ENCODE measurements at regions not wholly inside any gene's neighbourhood (a gene's known extent, or its start where the extent isn't known, plus 50 kb on each side); places are given as distances from the start of the nearest gene placed in this dataset.

DNA sequence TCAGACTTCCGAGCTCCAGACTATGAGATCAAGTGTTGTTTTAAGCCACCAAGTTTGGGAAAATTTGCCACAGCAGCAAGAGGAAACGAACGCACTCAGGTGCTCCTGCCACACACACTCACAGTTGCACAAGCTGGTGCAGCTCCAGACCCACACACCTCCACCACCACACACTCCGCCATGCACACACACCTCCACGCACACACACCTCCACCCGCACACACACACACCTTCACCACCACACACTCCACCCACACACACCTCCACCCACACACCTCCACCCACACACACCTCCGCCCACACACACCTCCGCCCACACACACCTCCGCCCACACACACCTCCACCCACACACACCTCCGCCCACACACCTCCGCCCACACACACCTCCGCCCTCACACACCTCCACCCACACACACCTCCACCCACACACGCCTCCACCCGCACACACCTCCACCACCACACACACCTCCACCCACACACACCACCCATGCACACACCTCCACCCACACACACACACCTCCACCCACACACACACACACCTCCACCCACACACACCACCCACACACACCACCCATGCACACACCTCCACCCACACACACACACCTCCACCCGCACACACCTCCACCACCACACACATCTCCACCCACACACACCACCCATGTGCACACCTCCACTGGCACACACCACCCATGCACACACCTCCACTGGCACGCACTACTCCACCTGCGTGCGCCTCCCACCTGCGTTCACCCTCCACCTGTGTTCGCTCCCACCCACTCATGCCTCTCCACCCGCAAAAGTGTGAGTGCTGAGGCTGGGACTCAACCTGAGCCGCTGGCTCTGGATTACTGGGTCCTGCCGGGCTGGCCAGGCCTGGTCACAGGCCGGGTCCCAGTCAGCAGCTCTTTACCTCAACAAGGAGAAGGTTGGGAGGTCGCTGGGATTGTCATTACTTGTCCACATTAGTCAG, 175.6 kb downstream of the BMP7 start:
- H3K27me3 ChIP-seq (ENCODE audit: insufficient read depth, low read depth, low read length), result no peaks in the 10 kb centered on the region
- H2AFZ ChIP-seq (ENCODE audit: low read depth, low read length), result no peak overlapping the region
- H3K27ac ChIP-seq (ENCODE audit: low read length), result no peak overlapping the region
- no peak overlapping the region for H3K4me3 ChIP-seq (ENCODE audit: low read length)
- H3K9ac ChIP-seq (ENCODE audit: low read length), result no peak overlapping the region
- no peaks in the 10 kb centered on the region for H3K9me2 ChIP-seq (ENCODE audit: insufficient read depth, low read length)
- H3F3A ChIP-seq (ENCODE audit: insufficient read depth, low read length, poor library complexity, severe bottlenecking), result no peaks in the 10 kb centered on the region
- no peak overlapping the region for H3K4me2 ChIP-seq (ENCODE audit: low read length)
- H3K79me2 ChIP-seq (replicated peaks; ENCODE audit: insufficient read depth, low read length), result no peaks in the 10 kb centered on the region
- TF ChIP-seq TAF1 (IDR thresholded peaks at IDR 0.05; ENCODE audit: low read depth) (no peak), POLR2AphosphoS5 (IDR thresholded peaks at IDR 0.05) (no peak), RAD21 (conservative IDR thresholded peaks at IDR 0.05) (no peak), SMC3 (conservative IDR thresholded peaks at IDR 0.05; ENCODE audit: poor library complexity) (no peak), EP300 (conservative IDR thresholded peaks at IDR 0.05; ENCODE audit: poor library complexity, severe bottlenecking) (no peak), CTCF (IDR thresholded peaks at IDR 0.05; ENCODE audit: poor library complexity, severe bottlenecking) (no peak), MXI1 (conservative IDR thresholded peaks at IDR 0.05; ENCODE audit: poor library complexity, severe bottlenecking) (no peak), EZH2 (IDR thresholded peaks at IDR 0.05; ENCODE audit: borderline replicate concordance, insufficient read depth, low read length, poor library complexity, severe bottlenecking) (no peak)
- TF ChIP-seq, protein P1, sequence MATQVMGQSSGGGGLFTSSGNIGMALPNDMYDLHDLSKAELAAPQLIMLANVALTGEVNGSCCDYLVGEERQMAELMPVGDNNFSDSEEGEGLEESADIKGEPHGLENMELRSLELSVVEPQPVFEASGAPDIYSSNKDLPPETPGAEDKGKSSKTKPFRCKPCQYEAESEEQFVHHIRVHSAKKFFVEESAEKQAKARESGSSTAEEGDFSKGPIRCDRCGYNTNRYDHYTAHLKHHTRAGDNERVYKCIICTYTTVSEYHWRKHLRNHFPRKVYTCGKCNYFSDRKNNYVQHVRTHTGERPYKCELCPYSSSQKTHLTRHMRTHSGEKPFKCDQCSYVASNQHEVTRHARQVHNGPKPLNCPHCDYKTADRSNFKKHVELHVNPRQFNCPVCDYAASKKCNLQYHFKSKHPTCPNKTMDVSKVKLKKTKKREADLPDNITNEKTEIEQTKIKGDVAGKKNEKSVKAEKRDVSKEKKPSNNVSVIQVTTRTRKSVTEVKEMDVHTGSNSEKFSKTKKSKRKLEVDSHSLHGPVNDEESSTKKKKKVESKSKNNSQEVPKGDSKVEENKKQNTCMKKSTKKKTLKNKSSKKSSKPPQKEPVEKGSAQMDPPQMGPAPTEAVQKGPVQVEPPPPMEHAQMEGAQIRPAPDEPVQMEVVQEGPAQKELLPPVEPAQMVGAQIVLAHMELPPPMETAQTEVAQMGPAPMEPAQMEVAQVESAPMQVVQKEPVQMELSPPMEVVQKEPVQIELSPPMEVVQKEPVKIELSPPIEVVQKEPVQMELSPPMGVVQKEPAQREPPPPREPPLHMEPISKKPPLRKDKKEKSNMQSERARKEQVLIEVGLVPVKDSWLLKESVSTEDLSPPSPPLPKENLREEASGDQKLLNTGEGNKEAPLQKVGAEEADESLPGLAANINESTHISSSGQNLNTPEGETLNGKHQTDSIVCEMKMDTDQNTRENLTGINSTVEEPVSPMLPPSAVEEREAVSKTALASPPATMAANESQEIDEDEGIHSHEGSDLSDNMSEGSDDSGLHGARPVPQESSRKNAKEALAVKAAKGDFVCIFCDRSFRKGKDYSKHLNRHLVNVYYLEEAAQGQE (IDR thresholded peaks at IDR 0.05; ENCODE audit: borderline replicate concordance), result no peak
- H3K36me3 ChIP-seq (ENCODE audit: insufficient read depth, low read length), result no peaks in the 10 kb centered on the region
- no peaks in the 10 kb centered on the region for H4K20me1 ChIP-seq (ENCODE audit: insufficient read depth)
- no peaks in the 10 kb centered on the region for H3K9me3 ChIP-seq (ENCODE audit: low read length)

- Histone ChIP-seq H3K36me3 (ENCODE audit: insufficient read depth, low read length) (no peaks in the 10 kb centered on the region), H3K9ac (ENCODE audit: low read length) (no peak overlapping the region), H3K9me2 (ENCODE audit: insufficient read depth, low read length) (no peaks in the 10 kb centered on the region), H2AFZ (ENCODE audit: low read depth, low read length) (no peak overlapping the region), H3F3A (ENCODE audit: insufficient read depth, low read length, poor library complexity, severe bottlenecking) (no peaks in the 10 kb centered on the region), H3K27me3 (ENCODE audit: insufficient read depth, low read depth, low read length) (no peaks in the 10 kb centered on the region), H3K4me3 (ENCODE audit: low read length) (no peak overlapping the region), H3K4me2 (ENCODE audit: low read length) (no peak overlapping the region), H3K27ac (ENCODE audit: low read length) (no peak overlapping the region), H4K20me1 (ENCODE audit: insufficient read depth) (no peaks in the 10 kb centered on the region), H3K79me2 (replicated peaks; ENCODE audit: insufficient read depth, low read length) (no peaks in the 10 kb centered on the region), H3K9me3 (ENCODE audit: low read length) (no peaks in the 10 kb centered on the region)
- TF ChIP-seq EZH2 (IDR thresholded peaks at IDR 0.05; ENCODE audit: borderline replicate concordance, insufficient read depth, low read length, poor library complexity, severe bottlenecking) (no peak), TAF1 (IDR thresholded peaks at IDR 0.05; ENCODE audit: low read depth) (no peak), EP300 (conservative IDR thresholded peaks at IDR 0.05; ENCODE audit: poor library complexity, severe bottlenecking) (no peak), SMC3 (conservative IDR thresholded peaks at IDR 0.05; ENCODE audit: poor library complexity) (no peak), MXI1 (conservative IDR thresholded peaks at IDR 0.05; ENCODE audit: poor library complexity, severe bottlenecking) (no peak), CTCF (IDR thresholded peaks at IDR 0.05; ENCODE audit: poor library complexity, severe bottlenecking) (no peak), RAD21 (conservative IDR thresholded peaks at IDR 0.05) (no peak), POLR2AphosphoS5 (IDR thresholded peaks at IDR 0.05) (no peak)
- TF ChIP-seq, protein P1 (IDR thresholded peaks at IDR 0.05; ENCODE audit: borderline replicate concordance), result no peak
Observed at GRCh38 chr20:57091748-57092111, 174.7 kb downstream of the BMP7 start.
